ENCODE measurements at regions not wholly inside any gene's neighbourhood (a gene's known extent, or its start where the extent isn't known, plus 50 kb on each side); places are given as distances from the start of the nearest gene placed in this dataset.
A peak's percentile ranks its signal among the peaks of the same experiment; 100 is the strongest.

DNA sequence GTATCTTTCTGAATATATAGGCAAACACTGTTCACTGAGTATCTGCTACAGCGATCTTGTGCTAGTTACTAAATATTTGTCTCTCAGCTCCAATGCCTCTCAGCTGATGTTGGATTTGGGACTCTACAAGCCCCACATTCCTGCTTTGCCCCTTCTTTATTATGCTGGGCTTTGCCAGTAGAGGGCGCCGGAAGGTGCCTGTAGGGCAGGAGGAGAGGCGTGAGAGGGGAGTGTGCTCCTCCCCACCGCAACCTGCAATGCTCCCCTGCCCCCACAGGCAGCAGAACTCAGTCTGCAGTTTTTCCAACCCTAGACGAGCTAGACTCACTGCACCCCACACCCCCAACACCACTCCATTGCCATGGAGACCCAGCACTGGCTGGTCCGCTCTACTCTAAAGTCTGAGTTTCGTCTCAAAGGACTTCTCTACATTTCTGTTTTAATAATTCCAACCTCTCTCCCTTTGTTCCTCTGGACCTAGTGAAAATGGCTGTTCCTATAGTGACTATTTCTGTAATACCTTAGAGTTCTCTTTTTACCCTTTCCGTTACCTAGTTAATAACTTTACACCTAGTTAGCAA is 337.6 kb downstream of the CCSER2 start:
- no peak overlapping the region for H3K4me3 ChIP-seq
- DNase-seq: peak in 1 of 6 donors; percentile 27

DNA sequence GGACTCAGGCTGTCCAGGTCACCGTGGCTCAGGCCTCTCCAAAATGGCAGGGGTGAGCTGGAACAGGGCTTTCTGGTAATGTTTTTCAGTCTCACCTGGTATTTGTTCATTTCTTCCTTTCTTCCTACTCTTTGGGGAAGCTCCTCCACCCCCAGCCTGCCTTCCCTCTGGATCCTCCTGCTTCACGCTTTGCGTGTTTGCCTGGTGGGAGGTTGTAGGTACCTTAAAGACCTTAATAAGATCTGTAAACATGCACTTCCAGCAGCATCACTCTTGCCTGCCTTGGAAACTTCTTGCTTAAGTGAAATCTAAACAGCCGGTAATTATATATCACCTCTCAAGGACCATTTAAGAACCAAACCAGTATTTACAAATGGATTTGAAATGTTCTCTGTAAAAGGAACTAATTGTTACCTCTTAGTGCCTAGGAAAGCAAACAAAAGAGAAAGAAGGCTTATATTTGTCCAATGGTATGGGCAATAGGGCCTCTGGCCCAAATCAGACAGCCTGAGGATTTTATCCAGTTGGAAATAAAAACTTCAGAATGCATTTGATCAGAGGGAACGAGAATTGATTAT is 339.9 kb downstream of the CCSER2 start:
- FAIRE-seq (no peak), DNase-seq (no peak), ATAC-seq (no peak)
- TF ChIP-seq, protein P1, sequence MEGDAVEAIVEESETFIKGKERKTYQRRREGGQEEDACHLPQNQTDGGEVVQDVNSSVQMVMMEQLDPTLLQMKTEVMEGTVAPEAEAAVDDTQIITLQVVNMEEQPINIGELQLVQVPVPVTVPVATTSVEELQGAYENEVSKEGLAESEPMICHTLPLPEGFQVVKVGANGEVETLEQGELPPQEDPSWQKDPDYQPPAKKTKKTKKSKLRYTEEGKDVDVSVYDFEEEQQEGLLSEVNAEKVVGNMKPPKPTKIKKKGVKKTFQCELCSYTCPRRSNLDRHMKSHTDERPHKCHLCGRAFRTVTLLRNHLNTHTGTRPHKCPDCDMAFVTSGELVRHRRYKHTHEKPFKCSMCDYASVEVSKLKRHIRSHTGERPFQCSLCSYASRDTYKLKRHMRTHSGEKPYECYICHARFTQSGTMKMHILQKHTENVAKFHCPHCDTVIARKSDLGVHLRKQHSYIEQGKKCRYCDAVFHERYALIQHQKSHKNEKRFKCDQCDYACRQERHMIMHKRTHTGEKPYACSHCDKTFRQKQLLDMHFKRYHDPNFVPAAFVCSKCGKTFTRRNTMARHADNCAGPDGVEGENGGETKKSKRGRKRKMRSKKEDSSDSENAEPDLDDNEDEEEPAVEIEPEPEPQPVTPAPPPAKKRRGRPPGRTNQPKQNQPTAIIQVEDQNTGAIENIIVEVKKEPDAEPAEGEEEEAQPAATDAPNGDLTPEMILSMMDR (IDR thresholded peaks at IDR 0.05): no peak
- 49 to 61% methylated on average over 5 of the region's 5 CpGs for WGBS, 2 donors
- no peaks in the 10 kb centered on the region for H3K36me3 ChIP-seq
- no peaks in the 10 kb centered on the region for H3K4me1 ChIP-seq
- no peaks in the 10 kb centered on the region for H3K9me3 ChIP-seq
- intact Hi-C loops (cut with DNase I): no loop called here
- H3K27ac ChIP-seq: no peak overlapping the region
- no peak overlapping the region for H3K4me3 ChIP-seq
- H3K27me3 ChIP-seq: no peaks in the 10 kb centered on the region

More for the DNA sequence above, 337.6 kb downstream of the CCSER2 start:
- Histone ChIP-seq H3K27ac (no peak overlapping the region), H3K9me3 (no peaks in the 10 kb centered on the region), H3K36me3 (no peaks in the 10 kb centered on the region), H3K4me1 (no peaks in the 10 kb centered on the region), H3K27me3 (no peaks in the 10 kb centered on the region)
- FAIRE-seq (no peak), ATAC-seq (peak in 1 of 4 donors; percentile 30)
- 48 to 55% methylated on average over 9 of the region's 9 CpGs for WGBS, 2 donors
- TF ChIP-seq, protein P1 (IDR thresholded peaks at IDR 0.05): peak in 3 of 4 donors; percentile 14 to 15 (median 14)
- intact Hi-C loops (cut with DNase I): no loop called here

DNA sequence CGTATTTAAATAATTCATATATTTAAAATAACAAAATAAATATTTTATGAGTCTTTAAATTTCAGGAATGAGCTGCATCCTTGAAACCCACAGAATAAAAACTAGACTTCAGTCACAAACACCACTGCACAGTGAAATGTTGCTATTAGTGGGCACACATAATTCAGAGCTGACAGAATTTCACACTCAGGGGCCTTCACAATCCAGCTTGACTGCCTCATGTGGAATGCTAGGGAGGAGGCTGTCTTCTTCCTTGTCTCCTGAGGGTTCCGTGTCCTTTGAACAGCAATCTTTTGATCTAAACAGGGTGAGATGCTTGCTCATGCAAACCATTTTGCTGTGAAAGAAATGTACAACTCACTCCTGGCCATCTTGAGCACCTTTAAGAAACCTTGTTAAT is 346.7 kb downstream of the CCSER2 start:
- DNase-seq (no peak), ATAC-seq (no peak), FAIRE-seq (no peak)
- Histone ChIP-seq H3K4me3 (no peak overlapping the region), H3K27ac (no peak overlapping the region), H3K36me3 (no peaks in the 10 kb centered on the region), H3K27me3 (no peaks in the 10 kb centered on the region), H3K4me1 (no peaks in the 10 kb centered on the region), H3K9me3 (no peaks in the 10 kb centered on the region)
- intact Hi-C loops (cut with DNase I): no loop called here
- TF ChIP-seq, protein P1 (IDR thresholded peaks at IDR 0.05): no peak
- WGBS, 2 donors: 52 to 69% methylated on average over 2 of the region's 2 CpGs

DNA sequence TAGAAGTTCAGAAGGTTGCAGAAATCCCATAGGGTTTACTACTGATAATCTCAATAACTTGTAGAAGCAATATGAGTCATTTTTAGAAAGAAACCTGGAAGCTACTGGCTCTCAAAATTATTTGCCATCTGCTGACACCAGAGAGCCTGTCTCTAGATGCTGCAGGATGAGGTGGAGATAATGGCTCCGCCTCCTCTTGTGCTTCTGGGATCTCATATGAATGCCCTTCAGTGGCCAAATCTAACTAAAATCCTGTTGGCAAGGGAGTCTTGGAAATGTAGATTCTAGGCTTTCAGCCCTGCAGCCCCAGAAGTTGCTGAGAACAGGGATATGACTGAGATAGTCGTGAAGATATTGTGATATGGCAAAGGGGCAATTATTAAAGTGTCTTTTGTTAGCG is 348.1 kb downstream of the CCSER2 start:
- ATAC-seq (no peak), DNase-seq (no peak), FAIRE-seq (no peak)
- no peaks in the 10 kb centered on the region for H3K36me3 ChIP-seq
- no peaks in the 10 kb centered on the region for H3K9me3 ChIP-seq
- no peak overlapping the region for H3K27ac ChIP-seq
- intact Hi-C loops (cut with DNase I): no loop called here
- no peak overlapping the region for H3K4me3 ChIP-seq
- H3K27me3 ChIP-seq: no peaks in the 10 kb centered on the region
- TF ChIP-seq, protein P1 (IDR thresholded peaks at IDR 0.05): no peak
- 56 to 62% methylated on average over 3 of the region's 3 CpGs for WGBS, 2 donors
- H3K4me1 ChIP-seq: no peaks in the 10 kb centered on the region

DNA sequence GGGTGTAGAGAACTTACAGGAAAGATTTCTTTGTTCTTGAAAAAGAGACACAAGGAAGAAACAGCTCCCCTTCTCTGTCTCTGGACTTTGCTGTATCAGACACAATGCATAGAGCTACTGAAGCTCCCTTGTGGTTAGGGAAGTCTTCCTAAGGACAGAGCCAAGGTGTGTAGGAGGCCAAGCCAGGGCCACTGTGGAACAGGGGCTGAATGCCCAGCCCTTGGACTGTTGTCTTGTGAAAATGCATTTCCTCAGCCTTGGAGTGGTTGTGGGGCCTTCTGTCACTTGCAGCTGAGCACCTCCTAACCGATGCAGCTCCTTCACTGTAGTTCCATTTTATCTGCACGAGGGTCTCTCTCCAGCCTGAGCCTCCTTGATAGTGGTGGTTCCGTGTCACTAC is 353.4 kb downstream of the CCSER2 start:
- no peak overlapping the region for H3K4me3 ChIP-seq
- no peaks in the 10 kb centered on the region for H3K36me3 ChIP-seq
- H3K27me3 ChIP-seq: no peaks in the 10 kb centered on the region
- ATAC-seq (no peak), FAIRE-seq (no peak), DNase-seq (no peak)
- intact Hi-C loops (cut with DNase I): no loop called here
- H3K27ac ChIP-seq: no peak overlapping the region
- WGBS, 2 donors: 50 to 81% methylated on average over 3 of the region's 3 CpGs
- TF ChIP-seq, protein P1 (IDR thresholded peaks at IDR 0.05): no peak
- H3K9me3 ChIP-seq: no peaks in the 10 kb centered on the region
- no peaks in the 10 kb centered on the region for H3K4me1 ChIP-seq
